ENCODE measurements at regions not wholly inside any gene's neighbourhood (a gene's known extent, or its start where the extent isn't known, plus 50 kb on each side); places are given as distances from the start of the nearest gene placed in this dataset.
"Not testable (repeated sequence)": the region's sequence is repeated elsewhere in the genome, so short reads cannot be mapped to it uniquely, and the experiment has no call there.

DNA sequence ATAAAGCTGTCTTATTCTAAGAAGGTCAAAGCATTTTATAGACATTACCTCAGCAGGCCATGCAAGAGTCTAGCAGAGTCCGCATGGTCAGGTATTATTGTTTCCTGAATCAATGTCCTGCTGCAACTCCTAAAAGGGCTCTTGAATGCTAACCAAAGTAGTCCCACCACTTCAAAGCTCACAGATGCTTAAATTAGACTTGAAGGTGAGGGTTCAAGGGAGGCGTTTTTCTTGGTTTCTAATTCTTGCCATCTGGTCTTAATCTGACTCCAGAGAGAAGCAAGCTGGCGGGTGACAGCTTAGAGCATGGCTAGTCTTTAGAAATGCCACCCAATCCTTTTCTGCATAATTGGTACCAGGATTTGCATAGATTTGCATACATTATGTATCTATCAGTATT lies 226.3 kb downstream of the MREG start:
- H3K27ac ChIP-seq (ENCODE audit: poor library complexity, severe bottlenecking), result no peak overlapping the region
- ATAC-seq (ENCODE audit: low read depth), result no peak

DNA sequence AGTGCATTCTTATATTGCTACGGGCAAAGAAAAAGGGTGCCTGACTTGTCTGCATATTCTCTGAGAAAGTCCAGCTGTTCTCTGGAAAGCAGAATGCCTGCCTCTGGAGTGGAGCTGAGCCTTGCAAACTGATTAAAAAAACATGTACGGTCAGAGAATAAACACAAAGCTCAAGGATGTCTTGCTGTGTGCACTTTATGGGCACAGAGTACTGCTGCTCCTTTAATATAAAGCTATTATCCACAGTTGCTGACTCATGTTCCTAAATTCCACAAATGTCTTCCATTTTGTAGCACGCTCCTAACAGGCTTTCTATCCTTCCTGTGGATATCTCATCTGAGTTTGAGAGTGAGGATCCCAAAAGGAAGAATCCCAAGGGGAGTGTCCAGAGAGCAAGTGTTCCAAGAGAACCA lies 229.0 kb downstream of the MREG start:
- H3K36me3 ChIP-seq (ENCODE audit: low read depth), result no peaks in the 10 kb centered on the region
- H3K4me3 ChIP-seq (ENCODE audit: severe bottlenecking), result no peak overlapping the region
- DNase-seq (ENCODE audit: low spot score) (no peak), ATAC-seq (ENCODE audit: low read depth) (no peak)
- H3K27ac ChIP-seq (ENCODE audit: poor library complexity, severe bottlenecking), result no peak overlapping the region
- H3K9me3 ChIP-seq (ENCODE audit: severe bottlenecking), result no peaks in the 10 kb centered on the region
- no peaks in the 10 kb centered on the region for H3K27me3 ChIP-seq (ENCODE audit: insufficient read depth, poor library complexity, severe bottlenecking)
- TF ChIP-seq, protein P1, sequence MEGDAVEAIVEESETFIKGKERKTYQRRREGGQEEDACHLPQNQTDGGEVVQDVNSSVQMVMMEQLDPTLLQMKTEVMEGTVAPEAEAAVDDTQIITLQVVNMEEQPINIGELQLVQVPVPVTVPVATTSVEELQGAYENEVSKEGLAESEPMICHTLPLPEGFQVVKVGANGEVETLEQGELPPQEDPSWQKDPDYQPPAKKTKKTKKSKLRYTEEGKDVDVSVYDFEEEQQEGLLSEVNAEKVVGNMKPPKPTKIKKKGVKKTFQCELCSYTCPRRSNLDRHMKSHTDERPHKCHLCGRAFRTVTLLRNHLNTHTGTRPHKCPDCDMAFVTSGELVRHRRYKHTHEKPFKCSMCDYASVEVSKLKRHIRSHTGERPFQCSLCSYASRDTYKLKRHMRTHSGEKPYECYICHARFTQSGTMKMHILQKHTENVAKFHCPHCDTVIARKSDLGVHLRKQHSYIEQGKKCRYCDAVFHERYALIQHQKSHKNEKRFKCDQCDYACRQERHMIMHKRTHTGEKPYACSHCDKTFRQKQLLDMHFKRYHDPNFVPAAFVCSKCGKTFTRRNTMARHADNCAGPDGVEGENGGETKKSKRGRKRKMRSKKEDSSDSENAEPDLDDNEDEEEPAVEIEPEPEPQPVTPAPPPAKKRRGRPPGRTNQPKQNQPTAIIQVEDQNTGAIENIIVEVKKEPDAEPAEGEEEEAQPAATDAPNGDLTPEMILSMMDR (IDR thresholded peaks at IDR 0.05; ENCODE audit: poor library complexity, severe bottlenecking), result no peak
- H3K4me1 ChIP-seq (ENCODE audit: insufficient read depth, poor library complexity, severe bottlenecking), result no peaks in the 10 kb centered on the region

More for the DNA sequence above, 226.3 kb downstream of the MREG start:
- Histone ChIP-seq H3K9me3 (ENCODE audit: severe bottlenecking) (no peaks in the 10 kb centered on the region), H3K4me3 (ENCODE audit: severe bottlenecking) (no peak overlapping the region), H3K27me3 (ENCODE audit: insufficient read depth, poor library complexity, severe bottlenecking) (no peaks in the 10 kb centered on the region), H3K4me1 (ENCODE audit: insufficient read depth, poor library complexity, severe bottlenecking) (no peaks in the 10 kb centered on the region), H3K36me3 (ENCODE audit: low read depth) (no peaks in the 10 kb centered on the region)
- DNase-seq (ENCODE audit: low spot score), result no peak
- TF ChIP-seq, protein P1 (IDR thresholded peaks at IDR 0.05; ENCODE audit: poor library complexity, severe bottlenecking), result no peak

- not testable (repeated sequence) for H3K27ac ChIP-seq (ENCODE audit: poor library complexity, severe bottlenecking); H3K9me3 ChIP-seq (ENCODE audit: severe bottlenecking); ATAC-seq (ENCODE audit: low read depth); H3K4me1 ChIP-seq (ENCODE audit: insufficient read depth, poor library complexity, severe bottlenecking); H3K27me3 ChIP-seq (ENCODE audit: insufficient read depth, poor library complexity, severe bottlenecking); H3K36me3 ChIP-seq (ENCODE audit: low read depth); H3K4me3 ChIP-seq (ENCODE audit: severe bottlenecking); DNase-seq (ENCODE audit: low spot score)
Measured at GRCh38 chr2:215783640-215784039, 229.7 kb downstream of the MREG start.

DNA sequence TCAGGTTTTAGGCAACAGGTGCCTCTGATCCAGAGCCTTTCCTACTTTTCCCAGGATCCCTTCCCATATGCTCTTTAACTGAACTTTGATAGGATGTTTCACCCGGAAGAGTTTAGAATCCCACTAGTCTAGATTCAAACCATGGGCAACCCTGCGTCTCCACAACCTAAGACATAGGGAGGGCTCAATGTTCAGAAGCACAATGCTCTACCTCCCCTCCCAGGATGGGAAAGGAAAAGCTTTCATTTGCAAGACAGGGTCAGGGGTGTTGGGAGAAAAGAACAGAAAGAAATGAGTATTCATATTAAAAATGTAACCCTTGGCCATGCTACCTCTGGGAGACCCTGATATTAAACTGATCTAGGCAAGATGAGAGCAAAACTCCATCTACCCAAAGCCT lies 230.4 kb downstream of the MREG start:
- ATAC-seq (ENCODE audit: low read depth), result no peak
- H3K9me3 ChIP-seq (ENCODE audit: severe bottlenecking), result no peaks in the 10 kb centered on the region
- TF ChIP-seq, protein P1 (IDR thresholded peaks at IDR 0.05; ENCODE audit: poor library complexity, severe bottlenecking), result no peak

GRCh38 chr2:215782295-215782694 lies 231.1 kb downstream of the MREG start:
- Histone ChIP-seq H3K9me3 (ENCODE audit: severe bottlenecking) (no peaks in the 10 kb centered on the region), H3K4me1 (ENCODE audit: insufficient read depth, poor library complexity, severe bottlenecking) (no peaks in the 10 kb centered on the region), H3K27me3 (ENCODE audit: insufficient read depth, poor library complexity, severe bottlenecking) (no peaks in the 10 kb centered on the region), H3K27ac (ENCODE audit: poor library complexity, severe bottlenecking) (no peak overlapping the region), H3K4me3 (ENCODE audit: severe bottlenecking) (no peak overlapping the region), H3K36me3 (ENCODE audit: low read depth) (no peaks in the 10 kb centered on the region)
- DNase-seq (ENCODE audit: low spot score) (no peak), ATAC-seq (ENCODE audit: low read depth) (no peak)
- TF ChIP-seq, protein P1 (IDR thresholded peaks at IDR 0.05; ENCODE audit: poor library complexity, severe bottlenecking), result no peak

More for the DNA sequence above, 230.4 kb downstream of the MREG start:
- Histone ChIP-seq H3K4me1 (ENCODE audit: insufficient read depth, poor library complexity, severe bottlenecking) (no peaks in the 10 kb centered on the region), H3K36me3 (ENCODE audit: low read depth) (no peaks in the 10 kb centered on the region), H3K27ac (ENCODE audit: poor library complexity, severe bottlenecking) (no peak overlapping the region), H3K4me3 (ENCODE audit: severe bottlenecking) (no peak overlapping the region), H3K27me3 (ENCODE audit: insufficient read depth, poor library complexity, severe bottlenecking) (no peaks in the 10 kb centered on the region)
- no peak for DNase-seq (ENCODE audit: low spot score)

Measured in RWPE2 (cell line).